HT-29 (cell line): ENCODE measurements at regions not wholly inside any gene's neighbourhood (a gene's known extent, or its start where the extent isn't known, plus 50 kb on each side); places are given as distances from the start of the nearest gene placed in this dataset.
"Not testable (repeated sequence)": the region's sequence is repeated elsewhere in the genome, so short reads cannot be mapped to it uniquely, and the experiment has no call there.

ENCODE experiments used
- DNase-seq: peaks from one replicate; pipeline ENCODE4 v3.0.0-alpha.2; 2015; ENCODE audit warnings: low spot score

DNA sequence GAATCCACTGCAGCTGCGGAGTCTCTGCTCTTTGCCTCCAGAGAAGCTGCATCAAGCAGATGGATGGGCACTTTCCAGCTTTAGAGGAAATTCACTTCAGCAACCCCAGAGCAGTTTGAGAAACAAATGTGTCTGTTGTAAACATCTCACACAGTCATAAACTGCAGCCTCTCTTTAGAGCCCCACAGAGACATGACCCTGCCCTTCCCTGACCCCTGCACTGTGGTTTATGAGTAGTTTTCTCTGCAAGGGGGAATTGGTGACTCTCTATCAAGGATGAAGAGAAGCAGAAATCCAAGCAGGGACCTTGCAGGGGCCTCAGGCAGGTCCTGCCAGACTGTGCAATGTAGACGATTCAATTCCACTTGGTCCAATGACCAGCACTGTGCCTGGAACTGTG lies 160.2 kb downstream of the SH2D4B start:
- no peak for DNase-seq

DNA sequence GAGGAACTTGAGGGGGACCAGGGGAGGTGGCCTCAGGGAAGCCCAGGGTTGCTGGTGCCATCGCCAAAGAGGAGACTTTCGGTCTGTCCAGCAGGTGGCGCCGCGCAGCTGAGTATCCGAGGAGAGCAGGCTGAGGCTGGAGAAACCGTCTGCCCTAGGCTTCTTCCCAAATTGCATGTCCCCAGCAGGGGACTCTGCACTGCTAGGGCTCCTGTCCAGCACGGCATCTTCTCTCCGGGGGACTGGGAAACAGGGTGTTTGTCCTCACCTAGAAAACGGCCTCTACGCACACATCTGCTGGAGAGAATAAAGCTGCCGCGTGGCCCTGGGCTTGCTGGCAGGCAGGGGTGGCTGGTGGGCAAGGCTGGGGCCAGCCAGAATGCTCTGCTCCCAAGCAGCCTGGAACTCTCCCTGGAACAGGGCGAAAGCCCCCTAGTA lies 161.9 kb downstream of the SH2D4B start:
- DNase-seq: peak; percentile 80

DNA sequence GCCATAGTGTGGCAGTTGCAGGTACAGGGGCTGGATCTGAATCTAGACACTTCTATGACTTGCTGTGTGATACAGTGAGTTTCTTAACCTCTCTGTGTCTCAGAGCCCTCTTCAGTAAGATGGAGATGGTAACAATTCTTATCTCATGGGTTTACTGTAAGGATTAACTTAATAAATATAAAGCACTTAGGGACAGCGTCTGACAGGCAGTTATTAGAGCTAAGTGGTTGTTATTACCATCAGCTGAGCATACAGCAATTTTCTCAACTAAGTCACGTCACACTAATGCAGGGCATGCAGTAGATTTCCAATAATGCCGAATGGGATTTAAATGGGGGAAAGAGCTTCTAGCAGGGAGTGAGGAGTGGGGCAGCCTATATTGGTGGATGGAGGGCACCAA lies 162.6 kb downstream of the SH2D4B start:
- no peak for DNase-seq

DNA sequence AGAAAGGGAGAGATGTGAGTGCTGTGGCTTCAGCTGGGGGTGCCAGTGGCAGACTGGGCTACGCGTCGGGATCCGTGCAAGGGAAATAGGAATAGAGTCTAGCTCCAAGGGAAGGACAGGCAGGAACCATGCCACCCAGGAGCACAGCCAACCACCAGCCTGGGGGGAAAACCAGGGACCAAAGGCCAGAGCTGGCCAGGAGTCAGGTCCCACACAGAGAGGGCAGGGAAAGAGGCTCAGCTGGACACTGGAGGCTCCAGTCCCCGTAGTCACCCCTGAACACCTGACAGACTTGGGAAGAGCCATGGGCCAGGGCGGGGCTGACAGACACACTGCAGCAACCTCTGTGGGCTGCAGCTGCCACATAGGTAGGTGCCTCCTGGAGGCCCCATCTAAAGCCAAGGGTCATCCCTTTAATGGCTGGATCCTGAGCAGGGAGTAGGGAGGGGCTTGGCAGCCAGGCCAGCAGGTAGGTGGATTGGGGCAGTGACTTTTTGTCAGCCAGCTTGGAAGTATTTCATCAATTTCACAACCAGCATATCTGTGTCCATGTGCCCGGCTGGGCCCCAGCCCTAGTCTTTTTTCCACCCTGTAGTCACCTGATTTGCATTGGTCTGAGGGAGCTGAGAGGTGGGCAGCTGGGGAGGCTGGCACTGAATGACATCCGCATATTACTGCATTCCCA lies 163.2 kb downstream of the SH2D4B start:
- no peak for DNase-seq

DNA sequence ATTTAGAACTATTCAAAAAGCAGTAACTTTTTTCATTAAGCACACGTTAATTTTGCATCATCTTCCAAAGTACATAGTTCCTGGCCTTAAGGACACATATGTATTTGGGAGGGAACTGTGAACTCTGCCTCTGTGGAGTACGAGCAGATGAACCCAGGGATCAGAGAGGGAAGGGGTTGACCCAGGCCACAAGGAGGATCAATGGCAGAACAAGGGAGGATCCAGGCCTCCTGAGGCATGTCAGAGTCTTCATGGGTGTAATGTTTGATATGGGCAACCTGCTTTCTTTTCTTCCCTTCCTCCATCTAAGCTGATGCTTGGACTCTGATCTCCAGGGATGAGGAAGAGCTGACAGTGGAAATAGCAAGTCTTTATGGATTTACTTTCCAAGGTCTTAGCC lies 164.0 kb downstream of the SH2D4B start:
- DNase-seq: no peak

DNA sequence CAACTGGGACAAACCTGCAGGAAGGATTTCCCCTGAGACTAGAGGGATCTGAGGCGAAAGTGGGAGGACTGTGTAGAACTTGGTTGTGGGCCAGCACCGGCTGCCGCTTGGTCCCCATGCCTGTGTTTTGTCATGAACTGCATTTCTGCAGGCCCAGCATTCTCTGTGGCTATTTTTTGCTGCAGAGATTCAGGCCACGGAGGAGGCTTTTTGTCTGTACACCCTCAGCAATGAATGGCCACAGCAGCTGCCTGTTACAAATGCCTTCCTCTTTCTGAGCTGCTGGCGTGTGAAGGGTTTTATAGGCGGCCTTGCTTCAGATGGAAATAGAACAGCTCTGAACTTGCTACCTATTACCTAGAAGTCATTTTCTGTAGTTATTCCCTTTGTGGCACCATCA lies 164.4 kb downstream of the SH2D4B start:
- DNase-seq: no peak

DNA sequence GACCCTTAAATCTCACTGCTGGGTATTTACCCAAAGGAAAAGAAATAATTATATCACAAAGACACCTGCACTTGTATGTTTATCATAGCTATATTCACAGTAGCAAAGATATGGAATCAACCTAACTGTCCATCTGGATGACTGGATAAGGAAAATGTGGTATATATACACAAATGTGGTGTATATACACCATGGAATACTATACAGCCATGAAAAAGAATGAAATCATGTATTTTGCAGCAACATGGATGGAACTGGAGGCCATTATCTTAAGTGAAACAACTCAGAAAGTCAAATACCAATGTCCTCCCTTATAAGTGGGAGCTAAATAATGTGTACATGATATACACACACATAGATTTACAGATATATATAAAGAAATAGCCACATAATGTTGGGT lies 168.2 kb downstream of the SH2D4B start:
- DNase-seq: no peak

DNA sequence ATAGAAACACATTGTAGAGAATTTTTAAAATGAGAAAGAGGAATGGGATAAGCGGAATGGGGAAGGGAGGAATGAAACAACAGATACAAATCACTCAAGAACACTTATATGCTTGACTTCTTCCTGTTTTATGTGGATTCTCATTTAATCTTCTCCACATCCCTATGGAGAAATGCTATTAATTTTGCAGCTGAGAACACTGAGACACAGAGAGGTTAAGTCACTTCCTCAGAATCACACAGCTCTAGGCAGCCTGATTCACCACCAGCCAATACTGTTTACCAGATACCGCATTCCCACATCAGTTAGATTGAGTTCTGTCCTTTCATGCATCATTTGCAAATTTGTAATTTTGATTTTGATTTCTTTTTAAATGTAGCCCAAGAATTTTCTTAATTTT lies 170.5 kb downstream of the SH2D4B start:
- no peak for DNase-seq

DNA sequence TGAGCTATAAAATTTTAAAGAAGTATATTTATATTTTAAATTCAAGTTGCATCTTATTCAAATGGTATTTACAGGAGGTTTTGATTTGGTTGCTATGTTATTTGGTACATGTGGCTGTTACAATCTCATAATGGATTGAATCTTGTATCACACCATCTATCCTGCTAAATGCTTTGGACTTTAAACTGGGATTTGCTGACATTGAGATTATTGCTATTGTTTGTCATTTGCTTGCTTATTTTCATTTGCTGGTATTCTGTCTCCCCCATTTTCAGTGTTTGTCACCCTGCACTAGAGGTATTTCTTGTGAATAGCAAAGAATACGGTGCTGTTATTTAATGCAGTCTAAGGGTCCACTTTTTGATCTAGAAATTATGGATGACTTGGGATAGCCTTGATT lies 171.1 kb downstream of the SH2D4B start:
- no peak for DNase-seq

DNA sequence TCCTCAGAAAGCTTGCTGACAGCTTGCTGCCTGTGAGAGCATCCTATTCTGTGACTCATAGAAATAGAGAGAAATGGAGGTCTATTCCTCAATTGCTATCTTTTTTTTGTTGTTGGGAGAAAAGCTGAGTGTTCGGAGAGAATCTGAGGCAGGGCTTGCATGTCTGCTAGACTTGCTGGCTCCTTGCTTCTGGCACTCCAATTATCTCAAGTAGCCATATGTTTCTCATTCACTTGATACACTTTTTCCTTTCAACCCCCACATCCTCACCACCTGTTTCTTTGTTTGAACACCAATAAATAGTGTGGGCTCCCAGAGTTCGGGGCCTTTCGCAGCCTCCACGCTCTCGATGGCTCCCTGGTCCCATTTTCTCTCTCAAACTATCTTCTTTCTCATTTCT lies 172.2 kb downstream of the SH2D4B start:
- DNase-seq: no peak

DNA sequence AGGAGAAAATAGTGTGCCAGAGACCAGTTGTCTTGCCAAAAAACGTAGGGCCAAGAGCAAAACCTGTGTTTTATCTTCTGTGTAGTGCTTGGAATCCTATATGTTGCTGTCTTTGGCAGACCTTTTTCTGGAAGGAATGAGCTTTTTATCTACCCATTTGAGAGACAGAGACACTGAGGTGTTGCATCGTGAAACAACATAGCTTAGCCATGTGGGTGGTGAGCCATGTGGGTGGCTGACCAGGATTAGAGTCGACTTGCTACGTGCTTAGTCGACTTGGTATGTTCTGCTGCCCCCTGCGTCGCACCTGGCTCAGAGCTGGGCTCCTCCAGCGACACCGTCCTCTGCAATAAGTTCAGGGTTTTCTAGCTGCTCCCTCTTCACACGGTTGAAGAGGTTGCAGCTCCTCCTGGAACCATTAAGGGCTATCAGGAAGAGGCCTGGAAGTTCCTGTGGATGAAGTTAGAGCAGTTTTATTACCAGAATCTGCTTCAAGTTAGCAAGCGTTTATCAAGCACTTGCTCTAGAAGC lies 175.8 kb downstream of the SH2D4B start:
- no peak for DNase-seq

DNA sequence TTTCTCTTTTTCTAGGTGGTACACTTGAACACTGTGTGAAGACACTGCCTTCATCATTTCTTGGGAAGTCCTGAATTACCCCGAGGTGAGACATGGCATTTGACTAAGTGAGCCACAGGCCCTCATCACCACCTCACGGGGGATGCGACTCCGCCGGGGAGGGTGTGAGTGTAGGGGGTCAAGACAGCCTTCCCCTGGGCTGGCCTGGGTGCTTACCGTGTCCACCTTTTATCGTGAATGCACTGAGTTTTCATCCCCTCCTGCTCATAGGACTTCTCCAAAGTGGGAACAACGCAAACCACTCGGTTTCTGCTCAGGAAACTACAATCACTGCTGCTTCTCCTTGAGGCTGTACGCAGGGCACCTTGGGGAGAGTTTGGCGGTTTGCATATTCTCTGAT lies 176.9 kb downstream of the SH2D4B start:
- no peak for DNase-seq

DNA sequence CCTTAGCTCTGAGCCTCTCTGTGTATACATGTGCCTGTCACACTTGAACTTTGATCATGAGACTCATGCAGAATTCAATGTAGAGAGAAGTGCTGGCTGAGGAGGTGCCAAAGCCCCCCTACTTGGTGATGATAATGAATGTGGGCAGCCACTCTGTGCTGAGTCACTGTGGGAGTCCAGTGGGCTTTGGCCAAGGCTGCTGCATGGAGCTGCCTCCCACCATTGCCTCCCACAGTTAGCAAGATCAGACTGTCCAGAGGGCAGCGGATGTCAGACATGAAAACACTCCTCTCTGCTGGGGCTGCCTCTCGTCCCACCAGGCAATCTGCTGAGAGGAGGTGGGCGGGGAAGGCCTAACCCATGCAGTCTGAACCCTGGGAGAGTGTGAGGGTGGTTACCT lies 180.3 kb downstream of the SH2D4B start:
- DNase-seq: no peak

DNA sequence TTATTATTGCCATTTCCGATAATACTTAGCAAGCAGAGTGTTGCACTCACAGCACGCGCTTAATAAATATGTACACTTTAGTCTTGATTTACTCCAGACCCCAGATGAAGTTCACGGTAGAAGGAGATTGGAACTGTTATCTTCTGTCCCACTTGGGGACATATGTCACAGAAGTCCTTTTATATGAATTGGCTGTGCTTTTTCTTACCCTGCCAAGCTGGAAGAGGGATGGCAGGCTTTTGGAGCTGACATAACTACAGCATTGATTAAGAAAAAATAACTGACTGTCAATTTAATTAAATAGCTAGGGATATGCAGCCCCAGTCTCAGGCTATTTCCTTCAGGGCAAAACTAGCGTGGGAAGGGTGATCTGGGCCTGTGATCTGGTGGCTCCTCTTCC lies 182.2 kb downstream of the SH2D4B start:
- DNase-seq: no peak

DNA sequence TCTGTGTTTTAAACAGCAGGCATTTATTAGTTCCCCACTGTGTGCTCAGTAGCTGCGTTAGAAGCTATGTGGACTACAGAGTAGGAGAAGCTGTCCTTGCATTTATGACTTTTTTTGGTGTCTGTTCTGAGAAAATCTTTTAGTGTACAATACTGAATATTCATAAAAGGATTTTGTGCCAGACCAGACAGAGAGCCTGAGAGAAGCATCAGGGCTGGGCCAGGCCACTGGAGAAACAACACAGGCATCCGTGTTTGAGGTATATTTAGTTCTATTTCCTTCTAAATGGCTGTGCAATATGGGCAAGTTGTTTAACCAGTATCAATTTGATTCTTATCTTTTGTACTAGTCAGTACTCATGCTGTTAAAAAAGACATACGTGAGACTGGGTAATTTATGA lies 182.8 kb downstream of the SH2D4B start:
- DNase-seq: no peak

DNA sequence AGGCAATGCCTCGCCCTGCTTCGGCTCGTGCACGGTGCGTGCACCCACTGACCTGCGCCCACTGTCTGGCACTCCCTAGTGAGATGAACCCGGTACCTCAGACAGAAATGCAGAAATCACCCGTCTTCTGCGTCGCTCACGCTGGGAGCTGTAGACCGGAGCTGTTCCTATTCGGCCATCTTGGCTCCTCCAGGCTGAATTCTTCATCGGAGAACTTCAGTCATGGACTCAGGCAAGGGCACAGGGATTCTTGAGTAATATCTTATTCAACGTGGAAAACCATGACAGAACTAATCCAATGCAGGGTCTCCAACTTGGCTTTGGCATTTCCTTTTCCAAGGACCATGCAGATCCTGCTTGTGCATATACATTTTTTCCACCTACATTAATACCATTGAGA lies 190.7 kb downstream of the SH2D4B start:
- not testable (repeated sequence) for DNase-seq

DNA sequence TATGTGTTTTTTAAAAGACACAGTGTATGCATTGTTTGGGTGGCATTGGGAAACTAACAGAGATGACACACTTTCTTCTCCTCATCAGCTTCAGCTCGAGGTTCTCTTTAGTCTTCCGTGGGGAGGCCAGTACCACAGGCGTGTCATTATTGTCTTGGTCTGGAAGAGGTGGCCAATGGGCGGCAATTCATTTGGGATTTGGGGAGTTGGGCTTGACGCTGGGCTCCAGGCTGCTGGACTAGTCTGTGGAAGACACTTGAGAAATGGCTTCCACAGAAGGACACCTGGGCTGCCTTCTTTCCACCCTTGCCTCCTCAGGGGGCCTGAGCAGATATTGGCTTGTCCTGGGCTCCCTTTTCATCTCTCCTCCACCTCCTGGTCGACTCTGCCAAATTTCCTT lies 192.2 kb downstream of the SH2D4B start:
- DNase-seq: no peak

DNA sequence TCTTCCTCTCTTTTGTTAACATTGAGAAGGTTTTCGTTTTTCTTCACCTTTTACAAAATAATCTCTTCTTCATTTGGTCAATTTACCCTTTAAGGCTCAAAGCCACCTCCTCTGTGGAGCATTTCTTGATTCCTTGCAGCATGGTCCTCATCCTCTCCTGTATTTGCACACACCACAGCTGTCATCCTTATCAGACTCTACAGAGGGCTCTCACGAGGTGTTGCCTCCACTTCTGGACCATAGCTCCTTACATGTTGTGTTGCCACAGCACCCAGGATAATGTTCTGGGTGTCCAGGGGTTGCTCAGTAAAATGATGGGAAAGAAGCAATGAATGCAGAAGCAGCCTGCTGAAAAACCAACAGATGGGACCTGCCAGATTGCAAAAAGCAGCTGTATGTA lies 192.8 kb downstream of the SH2D4B start:
- no peak for DNase-seq

DNA sequence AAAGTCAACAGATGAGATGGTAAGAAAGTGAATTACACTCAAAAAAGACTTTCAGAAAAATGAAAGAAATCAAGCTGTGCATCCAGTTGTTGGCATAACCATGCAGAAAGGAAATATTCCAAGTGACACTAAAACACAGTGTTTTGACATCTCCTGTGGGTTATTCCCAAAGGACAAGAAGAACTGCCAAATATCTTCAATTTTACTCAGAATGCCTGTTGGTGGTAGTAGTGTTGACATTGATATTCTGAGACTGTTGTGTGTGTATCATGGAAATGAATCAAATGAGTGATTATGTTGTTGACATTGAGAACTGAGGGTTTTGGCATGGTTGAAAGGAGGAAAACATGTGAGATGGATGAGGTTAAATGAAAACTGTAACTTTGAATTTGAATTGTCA lies 196.9 kb downstream of the SH2D4B start:
- DNase-seq: no peak

DNA sequence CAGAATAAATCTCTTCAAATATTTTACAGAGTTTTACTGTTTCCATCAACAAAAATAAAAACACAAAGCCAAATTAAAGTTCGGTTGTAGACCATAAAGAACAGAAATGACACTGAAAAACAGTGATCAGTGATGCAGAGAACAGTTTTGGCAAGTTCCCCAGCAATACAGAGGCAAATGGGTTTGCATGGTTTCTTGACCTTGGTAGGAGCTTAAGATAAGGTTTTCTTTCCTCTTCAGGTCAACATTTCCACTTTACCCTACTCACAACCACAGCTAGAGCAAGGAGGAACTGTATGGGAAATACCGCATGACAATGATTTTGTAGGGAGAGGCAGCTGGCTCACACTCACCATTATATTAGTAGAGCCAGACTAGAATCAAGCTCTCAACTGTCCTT lies 199.5 kb downstream of the SH2D4B start:
- DNase-seq: no peak

DNA sequence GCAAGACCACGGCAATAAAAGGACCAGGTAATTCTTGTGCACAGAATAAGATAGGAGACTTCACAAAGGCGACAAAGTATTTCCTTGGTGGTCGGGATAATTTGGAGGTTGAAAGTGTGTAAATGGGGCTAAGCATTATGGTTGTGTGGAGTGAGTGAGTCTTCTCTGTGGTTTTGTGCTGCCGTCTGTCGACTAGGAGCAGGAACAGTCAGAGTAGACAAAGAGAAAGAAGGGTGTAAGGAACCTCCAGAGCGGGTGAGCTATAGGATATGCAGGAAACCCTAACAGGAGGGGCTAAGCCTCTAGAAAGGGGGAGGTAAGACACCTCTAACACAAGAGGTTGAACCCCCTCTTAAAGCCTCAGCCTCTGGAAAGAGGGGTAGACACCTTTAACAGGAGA lies 201.6 kb downstream of the SH2D4B start:
- DNase-seq: no peak

DNA sequence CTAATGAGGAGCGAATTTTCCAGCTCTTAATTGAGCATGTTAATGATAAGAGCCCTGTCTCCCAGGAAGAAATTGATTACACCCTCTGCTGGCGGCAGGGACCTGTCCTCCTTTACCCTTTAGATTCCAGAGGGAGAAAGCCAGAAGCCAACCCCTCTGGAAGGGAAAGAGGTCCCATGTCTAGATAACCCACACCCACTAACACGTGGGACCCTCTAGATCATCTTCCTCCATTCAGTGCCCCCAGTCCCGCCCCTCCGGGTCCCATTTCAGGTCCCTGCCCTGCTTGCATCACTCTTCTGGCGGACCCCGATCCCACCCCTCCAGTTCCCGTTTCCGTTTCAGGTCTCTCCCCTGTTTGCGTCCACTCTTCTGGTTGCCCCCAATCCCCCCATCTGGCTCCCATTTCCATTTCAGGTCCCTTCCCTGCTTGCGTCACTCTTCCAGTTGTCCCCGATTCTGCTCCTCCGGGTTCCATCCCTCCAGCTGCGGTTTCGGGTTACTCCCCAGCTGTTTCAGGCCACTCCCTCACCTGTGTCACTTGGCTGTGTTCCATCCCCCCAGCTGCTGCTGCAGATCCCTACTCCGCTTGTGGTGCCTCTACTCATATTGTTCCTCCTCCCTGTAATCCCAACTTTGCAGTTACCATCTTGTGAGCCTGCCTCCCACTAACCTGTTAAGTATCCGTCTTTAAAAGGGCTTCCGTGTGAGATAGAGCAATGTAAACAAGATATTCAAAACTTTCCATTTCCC lies 202.4 kb downstream of the SH2D4B start:
- no peak for DNase-seq

DNA sequence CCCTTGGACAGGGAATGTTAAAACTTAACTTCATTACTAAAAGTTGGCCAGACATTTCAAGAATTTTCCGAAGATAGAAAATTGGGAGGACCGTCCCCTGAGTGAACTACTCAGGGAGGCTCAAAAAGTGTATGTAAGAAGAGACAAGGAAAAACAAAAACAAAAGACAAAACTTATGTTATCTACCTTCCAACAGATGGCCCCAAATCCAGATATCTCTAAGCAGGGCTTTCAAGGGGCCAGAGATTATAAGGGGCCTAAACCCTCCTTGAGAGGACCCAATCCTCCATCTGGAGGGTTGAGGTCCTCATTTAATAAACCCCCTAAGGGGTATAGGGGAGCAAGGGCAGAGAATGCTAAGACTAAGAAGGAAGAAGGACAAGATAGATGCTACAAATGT lies 203.6 kb downstream of the SH2D4B start:
- no peak for DNase-seq
